SK-N-SH (cell line): ENCODE measurements at regions not wholly inside any gene's neighbourhood (a gene's known extent, or its start where the extent isn't known, plus 50 kb on each side); places are given as distances from the start of the nearest gene placed in this dataset.

ENCODE experiments used
- CTCF ChIA-PET: fragments of 300-600, 350-600 bp; formaldehyde crosslinking; extraction: SDS; loops from one replicate; lab custom pipeline; 2021; lab: Yijun Ruan, JAX
- POLR2A ChIA-PET: fragments of 350-600 bp; sonication (Branson Sonifier 250); formaldehyde crosslinking; extraction: SDS; loops from one replicate; lab custom pipeline; 2020; ENCODE audit warnings: antibody characterized with exemption, inconsistent platforms; lab: Yijun Ruan, JAX
- DNase-seq: peaks from one replicate; pipeline ENCODE4 v3.0.0; 2012
- H2AFZ ChIP-seq: fragments of 200-600 bp; sonication (generic); 2 replicates; pipeline ENCODE4 v1.8.1; 2016; ENCODE audit warnings: antibody characterized with exemption, mild to moderate bottlenecking, low read depth
- H3F3A ChIP-seq: fragments of 200-600 bp; sonication (generic); replicated peaks from 2 replicates; pipeline ENCODE3; 2016; ENCODE audit warnings: antibody characterized with exemption, mild to moderate bottlenecking; ENCODE audit not compliant: insufficient read depth
- H3K27ac ChIP-seq, 2 experiments: fragments of 200-500 bp in 1 of 2; fragments of 200-600 bp in 1 of 2; sonication (Bioruptor generic) in 1 of 2; sonication (generic), shearing (Covaris generic) in 1 of 2; 2 replicates each; pipeline versions ENCODE4 v1.5.1 to v1.6.1; 2014 to 2016; ENCODE audit warnings: low read depth in 2 of 2, inconsistent platforms in 1 of 2, low read length in 1 of 2, mild to moderate bottlenecking in 1 of 2, mixed read lengths in 1 of 2
- H3K27me3 ChIP-seq: fragments of 200-600 bp; sonication (generic), shearing (Covaris generic); 2 replicates; pipeline ENCODE4 v1.6.1; 2016; ENCODE audit warnings: mixed run types; ENCODE audit not compliant: insufficient read depth
- H3K36me3 ChIP-seq, 2 experiments: fragments of 200-500 bp in 1 of 2; fragments of 200-600 bp in 1 of 2; sonication (Bioruptor generic) in 1 of 2; sonication (generic) in 1 of 2; replicated peaks in 1 of 2; 2 replicates each; pipeline versions ENCODE3 to v1.5.1; 2014 to 2016; ENCODE audit warnings: low read length in 1 of 2, mild to moderate bottlenecking in 1 of 2; ENCODE audit not compliant: insufficient read depth in 2 of 2, control insufficient read depth in 1 of 2
- H3K4me1 ChIP-seq, 2 experiments: fragments of 200-500 bp in 1 of 2; fragments of 200-600 bp in 1 of 2; sonication (Bioruptor generic) in 1 of 2; sonication (generic), shearing (Covaris generic) in 1 of 2; 2 replicates each; pipeline versions ENCODE4 v1.5.1 to v1.6.1; 2014 to 2016; ENCODE audit warnings: low read depth in 1 of 2, low read length in 1 of 2, mixed run types in 1 of 2; ENCODE audit not compliant: insufficient read depth in 2 of 2, control insufficient read depth in 1 of 2
- H3K4me2 ChIP-seq: fragments of 200-600 bp; sonication (generic), shearing (Covaris generic); 2 replicates; pipeline ENCODE4 v1.6.1; 2017; ENCODE audit warnings: mixed run types
- H3K4me3 ChIP-seq, 2 experiments: fragments of 200-500 bp in 1 of 2; fragments of 200-600 bp in 1 of 2; sonication (Bioruptor generic) in 1 of 2; sonication (generic), shearing (Covaris generic) in 1 of 2; 2 replicates each; pipeline versions ENCODE4 v1.5.1 to v1.8.1; 2014 to 2016; ENCODE audit warnings: low read depth in 2 of 2, inconsistent platforms in 1 of 2, low read length in 1 of 2, mild to moderate bottlenecking in 1 of 2, mixed read lengths in 1 of 2, moderate library complexity in 1 of 2
- H3K79me2 ChIP-seq: fragments of 200-600 bp; sonication (generic); 2 replicates; pipeline ENCODE4 v1.8.1; 2017; ENCODE audit warnings: mild to moderate bottlenecking; ENCODE audit not compliant: insufficient read depth
- H3K9ac ChIP-seq: fragments of 200-600 bp; sonication (generic); 2 replicates; pipeline ENCODE4 v1.6.1; 2017; ENCODE audit warnings: mixed run types
- H3K9me2 ChIP-seq: fragments of 200-600 bp; sonication (generic); 2 replicates; pipeline ENCODE4 v1.6.1; 2017; ENCODE audit warnings: mixed run types
- H3K9me3 ChIP-seq: fragments of 200-600 bp; sonication (generic); 2 replicates; pipeline ENCODE4 v1.6.1; 2017; ENCODE audit warnings: mixed run types, mild to moderate bottlenecking, moderate library complexity
- H4K20me1 ChIP-seq: fragments of 200-600 bp; sonication (generic); 2 replicates; pipeline ENCODE4 v1.6.1; 2017; ENCODE audit warnings: mild to moderate bottlenecking, mixed run types; ENCODE audit not compliant: insufficient read depth
- CHD2 ChIP-seq: fragments of 150-350 bp; IDR thresholded peaks from 2 replicates; pipeline ENCODE4 v1.6.1; 2018; ENCODE audit warnings: low read length; ENCODE audit not compliant: partially characterized antibody
- ELF1 ChIP-seq: IDR thresholded peaks from 2 replicates; pipeline ENCODE4 v1.4.0; 2012
- EP300 ChIP-seq, 2 experiments: IDR thresholded peaks; 2 replicates each; pipeline versions ENCODE4 v1.4.0 to v1.6.1; 2012; ENCODE audit warnings: borderline replicate concordance in 1 of 2, low read depth in 1 of 2, low read length in 1 of 2
- FOXJ3 ChIP-seq: sonication (generic); formaldehyde crosslinking; IDR thresholded peaks from 2 replicates; pipeline ENCODE4 v1.5.1; 2020; ENCODE audit warnings: mild to moderate bottlenecking, missing genetic modification reagents
- FOXM1 ChIP-seq: IDR thresholded peaks from 2 replicates; pipeline ENCODE4 v1.4.0; 2012; ENCODE audit warnings: low read depth, mild to moderate bottlenecking
- JUND ChIP-seq: IDR thresholded peaks from 2 replicates; pipeline ENCODE4 v1.4.0; 2012
- MXI1 ChIP-seq: IDR thresholded peaks from 2 replicates; pipeline ENCODE4 v1.6.1; 2012; ENCODE audit warnings: mild to moderate bottlenecking, low read depth, low read length, improper control_type of control experiment
- NFIC ChIP-seq: IDR thresholded peaks from 2 replicates; pipeline ENCODE4 v1.4.0; 2012; ENCODE audit warnings: borderline replicate concordance
- NRF1 ChIP-seq: IDR thresholded peaks from 2 replicates; pipeline ENCODE4 v1.6.1; 2012; ENCODE audit warnings: low read depth, mild to moderate bottlenecking, low read length
- POLR2AphosphoS5 ChIP-seq: IDR thresholded peaks from 2 replicates; pipeline ENCODE4 v1.6.1; 2012; ENCODE audit warnings: low read depth, low read length
- RFX5 ChIP-seq: IDR thresholded peaks from 2 replicates; pipeline ENCODE4 v1.6.1; 2012; ENCODE audit warnings: mild to moderate bottlenecking, improper control_type of control experiment, low read length
- TCF12 ChIP-seq: IDR thresholded peaks from 2 replicates; pipeline ENCODE4 v1.4.0; 2012
- TEAD4 ChIP-seq: IDR thresholded peaks from 2 replicates; pipeline ENCODE4 v1.4.0; 2012; ENCODE audit warnings: mild to moderate bottlenecking, borderline replicate concordance; ENCODE audit not compliant: insufficient read depth
- WGBS: methylation state at CpG from one replicate; pipeline ENCODE4 v1.1.6; 2017; ENCODE audit warnings: low lambda C conversion rate; 5-methylcytosine and 5-hydroxymethylcytosine counted together
- TF ChIP-seq, protein P1 (sequence below): IDR thresholded peaks from 2 replicates; pipeline ENCODE4 v1.4.0; 2012; ENCODE audit warnings: low read depth, borderline replicate concordance
- TF ChIP-seq, protein P2 (sequence below): IDR thresholded peaks from 2 replicates; pipeline ENCODE4 v1.4.0; 2012; ENCODE audit warnings: low read depth, borderline replicate concordance
- TF ChIP-seq, protein P3 (sequence below): IDR thresholded peaks from 2 replicates; pipeline ENCODE4 v1.6.1; 2012; ENCODE audit warnings: mild to moderate bottlenecking, low read depth, low read length, moderate library complexity
- TF ChIP-seq, protein P4 (sequence below): IDR thresholded peaks from 2 replicates; pipeline ENCODE4; 2012

DNA sequence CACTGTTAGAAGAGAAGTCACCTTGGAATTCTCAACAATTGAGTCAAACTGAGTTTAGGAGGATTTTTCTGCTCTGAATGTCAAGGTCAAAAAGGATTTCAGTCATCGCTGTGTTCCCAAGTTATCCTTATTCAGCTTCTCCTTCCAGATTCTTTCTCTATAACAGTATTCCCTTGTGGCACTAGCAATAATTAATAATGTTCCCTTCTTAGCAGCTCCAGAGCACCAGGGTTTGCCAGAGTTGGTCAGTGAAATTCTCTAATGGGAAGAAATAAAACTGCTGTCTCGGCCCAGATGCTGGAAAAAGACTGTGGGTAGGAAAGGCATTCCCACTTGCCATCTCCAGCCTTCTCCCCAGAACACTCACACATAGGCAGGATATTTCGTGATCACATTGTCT is 836.0 kb upstream of the PIK3C3 start:
- Histone ChIP-seq H3K4me2 (no peak overlapping the region), H3K36me3 (no peaks in the 10 kb centered on the region), H3K4me3 (no peak overlapping the region), H3K79me2 (no peaks in the 10 kb centered on the region), H3K9ac (no peak overlapping the region), H3K4me1 (no peaks in the 10 kb centered on the region), H3K27ac (no peak overlapping the region), H3K9me2 (no peaks in the 10 kb centered on the region), H4K20me1 (no peaks in the 10 kb centered on the region), H2AFZ (no peak overlapping the region), H3F3A (peaks cover 7% of the 10 kb centered on the region), H3K27me3 (no peaks in the 10 kb centered on the region), H3K9me3 (peaks cover 3% of the 10 kb centered on the region; the same call in 1 of the 2 replicates)
- CTCF ChIA-PET: no interaction called here
- WGBS: 89% methylated on average over 3 of the region's 3 CpGs
- TF ChIP-seq FOXJ3 (CRISPR knock-in tag) (no peak), NFIC (no peak), CHD2 (no peak), ELF1 (no peak), NRF1 (no peak), TCF12 (peak; percentile 27; the same call in 1 of the 2 replicates)
- TF ChIP-seq, protein P1, sequence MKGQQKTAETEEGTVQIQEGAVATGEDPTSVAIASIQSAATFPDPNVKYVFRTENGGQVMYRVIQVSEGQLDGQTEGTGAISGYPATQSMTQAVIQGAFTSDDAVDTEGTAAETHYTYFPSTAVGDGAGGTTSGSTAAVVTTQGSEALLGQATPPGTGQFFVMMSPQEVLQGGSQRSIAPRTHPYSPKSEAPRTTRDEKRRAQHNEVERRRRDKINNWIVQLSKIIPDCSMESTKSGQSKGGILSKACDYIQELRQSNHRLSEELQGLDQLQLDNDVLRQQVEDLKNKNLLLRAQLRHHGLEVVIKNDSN: no peak
- TF ChIP-seq, protein P2, sequence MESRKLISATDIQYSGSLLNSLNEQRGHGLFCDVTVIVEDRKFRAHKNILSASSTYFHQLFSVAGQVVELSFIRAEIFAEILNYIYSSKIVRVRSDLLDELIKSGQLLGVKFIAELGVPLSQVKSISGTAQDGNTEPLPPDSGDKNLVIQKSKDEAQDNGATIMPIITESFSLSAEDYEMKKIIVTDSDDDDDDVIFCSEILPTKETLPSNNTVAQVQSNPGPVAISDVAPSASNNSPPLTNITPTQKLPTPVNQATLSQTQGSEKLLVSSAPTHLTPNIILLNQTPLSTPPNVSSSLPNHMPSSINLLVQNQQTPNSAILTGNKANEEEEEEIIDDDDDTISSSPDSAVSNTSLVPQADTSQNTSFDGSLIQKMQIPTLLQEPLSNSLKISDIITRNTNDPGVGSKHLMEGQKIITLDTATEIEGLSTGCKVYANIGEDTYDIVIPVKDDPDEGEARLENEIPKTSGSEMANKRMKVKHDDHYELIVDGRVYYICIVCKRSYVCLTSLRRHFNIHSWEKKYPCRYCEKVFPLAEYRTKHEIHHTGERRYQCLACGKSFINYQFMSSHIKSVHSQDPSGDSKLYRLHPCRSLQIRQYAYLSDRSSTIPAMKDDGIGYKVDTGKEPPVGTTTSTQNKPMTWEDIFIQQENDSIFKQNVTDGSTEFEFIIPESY: no peak
- DNase-seq: no peak
- POLR2A ChIA-PET: no interaction called here

DNA sequence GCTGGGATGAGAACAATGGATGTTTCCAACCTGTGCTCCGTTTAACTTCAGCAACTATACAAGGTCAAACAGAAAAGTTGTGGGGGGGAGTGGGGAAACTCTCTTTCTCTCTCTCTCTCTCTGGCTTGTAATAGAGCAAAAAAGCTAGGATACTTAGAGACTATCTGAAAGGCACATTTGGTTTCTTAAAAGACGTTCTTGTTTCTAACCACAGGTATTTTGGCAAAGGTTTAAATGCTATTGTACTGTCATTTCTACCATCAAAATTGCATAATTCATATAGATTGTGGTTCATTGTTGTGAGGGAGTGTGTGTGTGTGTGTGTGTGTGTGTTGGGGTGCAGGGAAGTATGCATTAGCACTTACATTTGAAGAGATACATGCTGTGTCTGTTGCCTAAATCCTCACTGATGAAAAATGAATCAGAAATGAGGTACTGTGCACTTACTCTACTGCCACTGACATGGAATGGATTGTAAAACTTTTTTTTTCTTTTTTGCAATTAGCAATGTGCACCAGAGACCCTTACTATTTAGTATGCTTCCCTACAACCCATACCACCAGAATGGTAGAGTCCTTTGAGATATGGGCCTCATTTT is 841.0 kb upstream of the PIK3C3 start:
- Histone ChIP-seq H3K27ac (no peak overlapping the region), H3K9me2 (no peaks in the 10 kb centered on the region), H3F3A (no peaks in the 10 kb centered on the region), H3K4me1 (no peaks in the 10 kb centered on the region), H3K4me3 (no peak overlapping the region), H3K9ac (no peak overlapping the region)
- CTCF ChIA-PET: no interaction called here
- no peak for DNase-seq
- WGBS: 14% methylated on average over 2 of the region's 2 CpGs
- TF ChIP-seq EP300 (IDR thresholded peaks at IDR 0.05; ENCODE audit: borderline replicate concordance in 1 of 2, low read depth in 1 of 2, low read length in 1 of 2): peak; percentile 53 to 64
- peak; percentile 71 for TF ChIP-seq TEAD4
- peak; percentile 24; the same call in 1 of the 2 replicates for TF ChIP-seq FOXM1
- no peak for TF ChIP-seq MXI1
- TF ChIP-seq RFX5: no peak
- TF ChIP-seq TCF12: peak; percentile 74
- no peak for TF ChIP-seq POLR2AphosphoS5
- peak; percentile 55 for TF ChIP-seq JUND
- TF ChIP-seq NFIC: peak; percentile 85
- TF ChIP-seq, protein P3, sequence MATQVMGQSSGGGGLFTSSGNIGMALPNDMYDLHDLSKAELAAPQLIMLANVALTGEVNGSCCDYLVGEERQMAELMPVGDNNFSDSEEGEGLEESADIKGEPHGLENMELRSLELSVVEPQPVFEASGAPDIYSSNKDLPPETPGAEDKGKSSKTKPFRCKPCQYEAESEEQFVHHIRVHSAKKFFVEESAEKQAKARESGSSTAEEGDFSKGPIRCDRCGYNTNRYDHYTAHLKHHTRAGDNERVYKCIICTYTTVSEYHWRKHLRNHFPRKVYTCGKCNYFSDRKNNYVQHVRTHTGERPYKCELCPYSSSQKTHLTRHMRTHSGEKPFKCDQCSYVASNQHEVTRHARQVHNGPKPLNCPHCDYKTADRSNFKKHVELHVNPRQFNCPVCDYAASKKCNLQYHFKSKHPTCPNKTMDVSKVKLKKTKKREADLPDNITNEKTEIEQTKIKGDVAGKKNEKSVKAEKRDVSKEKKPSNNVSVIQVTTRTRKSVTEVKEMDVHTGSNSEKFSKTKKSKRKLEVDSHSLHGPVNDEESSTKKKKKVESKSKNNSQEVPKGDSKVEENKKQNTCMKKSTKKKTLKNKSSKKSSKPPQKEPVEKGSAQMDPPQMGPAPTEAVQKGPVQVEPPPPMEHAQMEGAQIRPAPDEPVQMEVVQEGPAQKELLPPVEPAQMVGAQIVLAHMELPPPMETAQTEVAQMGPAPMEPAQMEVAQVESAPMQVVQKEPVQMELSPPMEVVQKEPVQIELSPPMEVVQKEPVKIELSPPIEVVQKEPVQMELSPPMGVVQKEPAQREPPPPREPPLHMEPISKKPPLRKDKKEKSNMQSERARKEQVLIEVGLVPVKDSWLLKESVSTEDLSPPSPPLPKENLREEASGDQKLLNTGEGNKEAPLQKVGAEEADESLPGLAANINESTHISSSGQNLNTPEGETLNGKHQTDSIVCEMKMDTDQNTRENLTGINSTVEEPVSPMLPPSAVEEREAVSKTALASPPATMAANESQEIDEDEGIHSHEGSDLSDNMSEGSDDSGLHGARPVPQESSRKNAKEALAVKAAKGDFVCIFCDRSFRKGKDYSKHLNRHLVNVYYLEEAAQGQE: no peak
- TF ChIP-seq, protein P4, sequence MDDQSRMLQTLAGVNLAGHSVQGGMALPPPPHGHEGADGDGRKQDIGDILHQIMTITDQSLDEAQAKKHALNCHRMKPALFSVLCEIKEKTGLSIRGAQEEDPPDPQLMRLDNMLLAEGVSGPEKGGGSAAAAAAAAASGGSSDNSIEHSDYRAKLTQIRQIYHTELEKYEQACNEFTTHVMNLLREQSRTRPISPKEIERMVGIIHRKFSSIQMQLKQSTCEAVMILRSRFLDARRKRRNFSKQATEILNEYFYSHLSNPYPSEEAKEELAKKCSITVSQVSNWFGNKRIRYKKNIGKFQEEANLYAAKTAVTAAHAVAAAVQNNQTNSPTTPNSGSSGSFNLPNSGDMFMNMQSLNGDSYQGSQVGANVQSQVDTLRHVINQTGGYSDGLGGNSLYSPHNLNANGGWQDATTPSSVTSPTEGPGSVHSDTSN: peak; percentile 76
- no peak for TF ChIP-seq ELF1
- TF ChIP-seq, all 33 proteins: peak for 7
- Histone ChIP-seq H3K27me3 (no peaks in the 10 kb centered on the region), H3K9me3 (0 out of 2 replicates have a peak, but pooled peaks cover 6% of the 10 kb centered on the region), H2AFZ (no peak overlapping the region), H3K79me2 (no peaks in the 10 kb centered on the region), H3K36me3 (no peaks in the 10 kb centered on the region), H3K4me2 (no peak overlapping the region), H4K20me1 (no peaks in the 10 kb centered on the region)
- POLR2A ChIA-PET: no interaction called here
